ENCODE measurements at regions not wholly inside any gene's neighbourhood (a gene's known extent, or its start where the extent isn't known, plus 50 kb on each side); places are given as distances from the start of the nearest gene placed in this dataset.
A peak's percentile ranks its signal among the peaks of the same experiment; 100 is the strongest.

GRCh38 chr2:37809931-37810570, 115.0 kb upstream of the RMDN2 start:
- DNase-seq, result no peak

GRCh38 chr2:37812414-37812813, 112.7 kb upstream of the RMDN2 start:
- DNase-seq, result no peak

GRCh38 chr2:37812941-37813730, 112.0 kb upstream of the RMDN2 start:
- DNase-seq, result no peak

- no peak for DNase-seq
Measured at GRCh38 chr2:37816036-37816435, 109.1 kb upstream of the RMDN2 start.

- no peak for DNase-seq
Measured at GRCh38 chr2:37816686-37817085, 108.4 kb upstream of the RMDN2 start.

- DNase-seq, result peak in 2 of 3 experiments; percentile 18 to 52
Measured at GRCh38 chr2:37819186-37819585, 105.9 kb upstream of the RMDN2 start.

- no peak for DNase-seq
Measured at GRCh38 chr2:37820471-37820986, 104.6 kb upstream of the RMDN2 start.

- no peak for DNase-seq
Measured at GRCh38 chr2:37825586-37825985, 99.5 kb upstream of the RMDN2 start.

- no peak for DNase-seq
Measured at GRCh38 chr2:37826611-37827010, 98.5 kb upstream of the RMDN2 start.

GRCh38 chr2:37827455-37827854, 97.6 kb upstream of the RMDN2 start:
- no peak for DNase-seq

GRCh38 chr2:37827911-37828511, 97.1 kb upstream of the RMDN2 start:
- peak in 2 of 3 experiments; percentile 18 to 30 for DNase-seq

- peak in 1 of 3 experiments; percentile 47 for DNase-seq
Measured at GRCh38 chr2:37829202-37829601, 95.9 kb upstream of the RMDN2 start.

- DNase-seq, result peak in 1 of 3 experiments; percentile 13
Measured at GRCh38 chr2:37829616-37830395, 95.3 kb upstream of the RMDN2 start.

- DNase-seq, result no peak
Measured at GRCh38 chr2:37830636-37831035, 94.5 kb upstream of the RMDN2 start.

- DNase-seq, result peak in 1 of 3 experiments; percentile 38
Measured at GRCh38 chr2:37831081-37831780, 93.9 kb upstream of the RMDN2 start.

GRCh38 chr2:37832590-37833197, 92.4 kb upstream of the RMDN2 start:
- peak; percentile 89 to 97 (median 90) for DNase-seq

- DNase-seq, result peak in 1 of 3 experiments; percentile 22
Measured at GRCh38 chr2:37833423-37833822, 91.7 kb upstream of the RMDN2 start.

- DNase-seq, result no peak
Measured at GRCh38 chr2:37836270-37836669, 88.8 kb upstream of the RMDN2 start.

GRCh38 chr2:37836711-37837110, 88.4 kb upstream of the RMDN2 start:
- no peak for DNase-seq

GRCh38 chr2:37837628-37838328, 87.3 kb upstream of the RMDN2 start:
- peak in 1 of 3 experiments; percentile 12 for DNase-seq

GRCh38 chr2:37838541-37839167, 86.4 kb upstream of the RMDN2 start:
- no peak for DNase-seq
